ENCODE measurements at regions not wholly inside any gene's neighbourhood (a gene's known extent, or its start where the extent isn't known, plus 50 kb on each side); places are given as distances from the start of the nearest gene placed in this dataset.

- Histone ChIP-seq H3K56ac (ENCODE audit: extremely low read depth, insufficient read depth, low read length) (no peak overlapping the region), H2BK5ac (ENCODE audit: low read depth, low read length, poor library complexity, severe bottlenecking) (no peak overlapping the region), H3K9me1 (ENCODE audit: insufficient read depth, low read length) (no peaks in the 10 kb centered on the region; the same call in 1 of the 2 replicates), H2BK15ac (ENCODE audit: low read depth, low read length) (no peak overlapping the region), H4K8ac (ENCODE audit: low read depth in 2 of 2, low read length in 2 of 2) (no peak overlapping the region), H3K18ac (ENCODE audit: low read depth, low read length) (no peak overlapping the region), H2BK120ac (ENCODE audit: low read depth, low read length) (no peak overlapping the region), H3K27ac (ENCODE audit: insufficient read depth, low read length) (no peak overlapping the region), H2AK5ac (ENCODE audit: low read depth, low read length) (no peak overlapping the region), H3K9ac (ENCODE audit: low read depth, low read length) (no peak overlapping the region), H3K23ac (ENCODE audit: low read depth, low read length) (no peak overlapping the region), H4K91ac (ENCODE audit: insufficient read depth, low read depth, low read length) (no peak overlapping the region), H3K36me3 (ENCODE audit: control insufficient read depth, insufficient read depth, low read length) (no peaks in the 10 kb centered on the region), H2AK9ac (replicated peaks; ENCODE audit: low read depth, low read length, poor library complexity) (no peak overlapping the region), H2BK20ac (ENCODE audit: low read depth, low read length) (no peak overlapping the region), H3K4me3 (ENCODE audit: insufficient read depth, low read depth, low read length) (no peak overlapping the region), H4K5ac (ENCODE audit: low read depth, low read length) (no peak overlapping the region), H3K14ac (replicated peaks; ENCODE audit: low read depth, low read length) (no peak overlapping the region), H3K4ac (ENCODE audit: low read depth, low read length) (no peak overlapping the region), H3K27me3 (ENCODE audit: control insufficient read depth, insufficient read depth, low read length) (peaks cover 51% of the 10 kb centered on the region), H3K79me1 (ENCODE audit: low read depth in 1 of 2, low read length in 2 of 2) (no peaks in the 10 kb centered on the region), H2AFZ (replicated peaks; ENCODE audit: low read length, poor library complexity) (no peak overlapping the region), H3K4me2 (ENCODE audit: low read depth, low read length) (no peak overlapping the region), H3K9me3 (ENCODE audit: control insufficient read depth, insufficient read depth, low read length) (no peaks in the 10 kb centered on the region), H3K4me1 (ENCODE audit: control insufficient read depth, insufficient read depth, low read length) (peaks cover 2% of the 10 kb centered on the region; the same call in 1 of the 2 replicates), H4K20me1 (ENCODE audit: insufficient read depth, low read length) (no peaks in the 10 kb centered on the region)
- TF ChIP-seq RAD21 (IDR thresholded peaks at IDR 0.05; ENCODE audit: low read length) (no peak), ELK1 (IDR thresholded peaks at IDR 0.05; ENCODE audit: borderline replicate concordance, low read depth, low read length) (no peak), MAZ (IDR thresholded peaks at IDR 0.05; ENCODE audit: borderline replicate concordance, low read depth, low read length) (no peak), NFE2L2 (IDR thresholded peaks at IDR 0.05; ENCODE audit: low read depth, low read length) (no peak), CEBPB (IDR thresholded peaks at IDR 0.05; ENCODE audit: low read depth, low read length) (no peak), POLR2A (IDR thresholded peaks at IDR 0.05; ENCODE audit: low read depth, low read length) (no peak), CHD1 (IDR thresholded peaks at IDR 0.05; ENCODE audit: low read depth, low read length) (no peak), SMC3 (IDR thresholded peaks at IDR 0.05; ENCODE audit: low read depth, low read length) (no peak), RFX5 (IDR thresholded peaks at IDR 0.05; ENCODE audit: low read depth, low read length) (no peak), MXI1 (IDR thresholded peaks at IDR 0.05; ENCODE audit: borderline replicate concordance, low read depth, low read length) (no peak), CTCF (conservative IDR thresholded peaks at IDR 0.05; ENCODE audit: low read depth, low read length) (no peak), RCOR1 (IDR thresholded peaks at IDR 0.05; ENCODE audit: insufficient replicate concordance, low read length) (no peak), MAFK (IDR thresholded peaks at IDR 0.05; ENCODE audit: low read depth, low read length) (no peak), USF2 (IDR thresholded peaks at IDR 0.05; ENCODE audit: low read depth, low read length) (no peak), BHLHE40 (IDR thresholded peaks at IDR 0.05; ENCODE audit: low read depth, low read length) (no peak), FOS (IDR thresholded peaks at IDR 0.05; ENCODE audit: low read depth, low read length) (no peak)
- dilution Hi-C loops (cut with HindIII; ENCODE audit: low sequenced_read_pairs, unreplicated experiment) = no loop called here
- in situ Hi-C loops (cut with MboI; ENCODE audit: low sequenced_read_pairs) = no loop called here
- no TSS peak for BruUV-seq (replicated peaks)
- 65% methylated on average over 4 of the region's 10 CpGs; no CpG with 5 or more reads in 1 of the 2 experiments for WGBS, 2 experiments (ENCODE audit: extremely low coverage in 2 of 2, insufficient read length in 1 of 2)
- DNase-seq (no peak), ATAC-seq (ENCODE audit: low read depth) (no peak)
- ChIA-PET POLR2A (ENCODE audit: unreplicated experiment) (no interaction called here), CTCF (no interaction called here)
- intact Hi-C loops (cut with micrococcal nuclease) = no loop called here
These were observed 72.5 kb upstream of the TLE3 start for GRCh38 chr15:70170096-70170699.
